SK-N-SH (cell line): ENCODE measurements at regions not wholly inside any gene's neighbourhood (a gene's known extent, or its start where the extent isn't known, plus 50 kb on each side); places are given as distances from the start of the nearest gene placed in this dataset.

ENCODE experiments used
- CTCF ChIA-PET: fragments of 300-600, 350-600 bp; formaldehyde crosslinking; extraction: SDS; loops from one replicate; lab custom pipeline; 2021; lab: Yijun Ruan, JAX
- POLR2A ChIA-PET: fragments of 350-600 bp; sonication (Branson Sonifier 250); formaldehyde crosslinking; extraction: SDS; loops from one replicate; lab custom pipeline; 2020; ENCODE audit warnings: antibody characterized with exemption, inconsistent platforms; lab: Yijun Ruan, JAX
- DNase-seq: peaks from one replicate; pipeline ENCODE4 v3.0.0; 2012
- H2AFZ ChIP-seq: fragments of 200-600 bp; sonication (generic); 2 replicates; pipeline ENCODE4 v1.8.1; 2016; ENCODE audit warnings: antibody characterized with exemption, mild to moderate bottlenecking, low read depth
- H3F3A ChIP-seq: fragments of 200-600 bp; sonication (generic); replicated peaks from 2 replicates; pipeline ENCODE3; 2016; ENCODE audit warnings: antibody characterized with exemption, mild to moderate bottlenecking; ENCODE audit not compliant: insufficient read depth
- H3K27ac ChIP-seq, 2 experiments: fragments of 200-500 bp in 1 of 2; fragments of 200-600 bp in 1 of 2; sonication (Bioruptor generic) in 1 of 2; sonication (generic), shearing (Covaris generic) in 1 of 2; 2 replicates each; pipeline versions ENCODE4 v1.5.1 to v1.6.1; 2014 to 2016; ENCODE audit warnings: low read depth in 2 of 2, inconsistent platforms in 1 of 2, low read length in 1 of 2, mild to moderate bottlenecking in 1 of 2, mixed read lengths in 1 of 2
- H3K27me3 ChIP-seq: fragments of 200-600 bp; sonication (generic), shearing (Covaris generic); 2 replicates; pipeline ENCODE4 v1.6.1; 2016; ENCODE audit warnings: mixed run types; ENCODE audit not compliant: insufficient read depth
- H3K36me3 ChIP-seq, 2 experiments: fragments of 200-500 bp in 1 of 2; fragments of 200-600 bp in 1 of 2; sonication (Bioruptor generic) in 1 of 2; sonication (generic) in 1 of 2; replicated peaks in 1 of 2; 2 replicates each; pipeline versions ENCODE3 to v1.5.1; 2014 to 2016; ENCODE audit warnings: low read length in 1 of 2, mild to moderate bottlenecking in 1 of 2; ENCODE audit not compliant: insufficient read depth in 2 of 2, control insufficient read depth in 1 of 2
- H3K4me1 ChIP-seq, 2 experiments: fragments of 200-500 bp in 1 of 2; fragments of 200-600 bp in 1 of 2; sonication (Bioruptor generic) in 1 of 2; sonication (generic), shearing (Covaris generic) in 1 of 2; 2 replicates each; pipeline versions ENCODE4 v1.5.1 to v1.6.1; 2014 to 2016; ENCODE audit warnings: low read depth in 1 of 2, low read length in 1 of 2, mixed run types in 1 of 2; ENCODE audit not compliant: insufficient read depth in 2 of 2, control insufficient read depth in 1 of 2
- H3K4me2 ChIP-seq: fragments of 200-600 bp; sonication (generic), shearing (Covaris generic); 2 replicates; pipeline ENCODE4 v1.6.1; 2017; ENCODE audit warnings: mixed run types
- H3K4me3 ChIP-seq, 2 experiments: fragments of 200-500 bp in 1 of 2; fragments of 200-600 bp in 1 of 2; sonication (Bioruptor generic) in 1 of 2; sonication (generic), shearing (Covaris generic) in 1 of 2; 2 replicates each; pipeline versions ENCODE4 v1.5.1 to v1.8.1; 2014 to 2016; ENCODE audit warnings: low read depth in 2 of 2, inconsistent platforms in 1 of 2, low read length in 1 of 2, mild to moderate bottlenecking in 1 of 2, mixed read lengths in 1 of 2, moderate library complexity in 1 of 2
- H3K79me2 ChIP-seq: fragments of 200-600 bp; sonication (generic); 2 replicates; pipeline ENCODE4 v1.8.1; 2017; ENCODE audit warnings: mild to moderate bottlenecking; ENCODE audit not compliant: insufficient read depth
- H3K9ac ChIP-seq: fragments of 200-600 bp; sonication (generic); 2 replicates; pipeline ENCODE4 v1.6.1; 2017; ENCODE audit warnings: mixed run types
- H3K9me2 ChIP-seq: fragments of 200-600 bp; sonication (generic); 2 replicates; pipeline ENCODE4 v1.6.1; 2017; ENCODE audit warnings: mixed run types
- H3K9me3 ChIP-seq: fragments of 200-600 bp; sonication (generic); 2 replicates; pipeline ENCODE4 v1.6.1; 2017; ENCODE audit warnings: mixed run types, mild to moderate bottlenecking, moderate library complexity
- H4K20me1 ChIP-seq: fragments of 200-600 bp; sonication (generic); 2 replicates; pipeline ENCODE4 v1.6.1; 2017; ENCODE audit warnings: mild to moderate bottlenecking, mixed run types; ENCODE audit not compliant: insufficient read depth
- CHD2 ChIP-seq: fragments of 150-350 bp; IDR thresholded peaks from 2 replicates; pipeline ENCODE4 v1.6.1; 2018; ENCODE audit warnings: low read length; ENCODE audit not compliant: partially characterized antibody
- EP300 ChIP-seq, 2 experiments: IDR thresholded peaks; 2 replicates each; pipeline versions ENCODE4 v1.4.0 to v1.6.1; 2012; ENCODE audit warnings: borderline replicate concordance in 1 of 2, low read depth in 1 of 2, low read length in 1 of 2
- FOSL2 ChIP-seq: IDR thresholded peaks from 2 replicates; pipeline ENCODE4 v1.4.0; 2012; ENCODE audit warnings: low read depth, mild to moderate bottlenecking, moderate library complexity, borderline replicate concordance
- GATA2 ChIP-seq: sonication (generic); formaldehyde crosslinking; IDR thresholded peaks from 2 replicates; pipeline ENCODE4 v1.5.0; 2020; ENCODE audit warnings: mild to moderate bottlenecking, missing genetic modification reagents
- IRF3 ChIP-seq: fragments of 150-350 bp; IDR thresholded peaks from 2 replicates; pipeline ENCODE4 v1.6.1; 2016; ENCODE audit warnings: mild to moderate bottlenecking, low read depth, low read length
- JUND ChIP-seq: IDR thresholded peaks from 2 replicates; pipeline ENCODE4 v1.4.0; 2012
- MXI1 ChIP-seq: IDR thresholded peaks from 2 replicates; pipeline ENCODE4 v1.6.1; 2012; ENCODE audit warnings: mild to moderate bottlenecking, low read depth, low read length, improper control_type of control experiment
- NFIC ChIP-seq: IDR thresholded peaks from 2 replicates; pipeline ENCODE4 v1.4.0; 2012; ENCODE audit warnings: borderline replicate concordance
- POLR2AphosphoS5 ChIP-seq: IDR thresholded peaks from 2 replicates; pipeline ENCODE4 v1.6.1; 2012; ENCODE audit warnings: low read depth, low read length
- RAD21 ChIP-seq: IDR thresholded peaks from 2 replicates; pipeline ENCODE4 v1.6.1; 2012; ENCODE audit warnings: mild to moderate bottlenecking, low read length
- SMC3 ChIP-seq: IDR thresholded peaks from 2 replicates; pipeline ENCODE4 v1.6.1; 2012; ENCODE audit warnings: low read depth, low read length, improper control_type of control experiment
- TEAD4 ChIP-seq: IDR thresholded peaks from 2 replicates; pipeline ENCODE4 v1.4.0; 2012; ENCODE audit warnings: mild to moderate bottlenecking, borderline replicate concordance; ENCODE audit not compliant: insufficient read depth
- USF1 ChIP-seq: IDR thresholded peaks from 2 replicates; pipeline ENCODE4 v1.4.0; 2012; ENCODE audit warnings: low read depth, borderline replicate concordance
- WGBS: methylation state at CpG from one replicate; pipeline ENCODE4 v1.1.6; 2017; ENCODE audit warnings: low lambda C conversion rate; 5-methylcytosine and 5-hydroxymethylcytosine counted together
- TF ChIP-seq, protein P1 (sequence below): fragments of 200-600 bp; sonication (generic); IDR thresholded peaks from 2 replicates; pipeline ENCODE4 v1.6.1; 2017; ENCODE audit warnings: antibody characterized with exemption, mild to moderate bottlenecking, moderate library complexity
- TF ChIP-seq, protein P2 (sequence below): fragments of 150-350 bp; IDR thresholded peaks from 2 replicates; pipeline ENCODE4 v1.6.1; 2017; ENCODE audit warnings: antibody characterized with exemption, low read length, low read depth, borderline replicate concordance
- TF ChIP-seq, protein P3 (sequence below): IDR thresholded peaks from 2 replicates; pipeline ENCODE4 v1.4.0; 2012; ENCODE audit warnings: low read depth

- H3K4me3 ChIP-seq: no peak overlapping the region
- peaks cover 2% of the 10 kb centered on the region for H3F3A ChIP-seq
- CTCF ChIA-PET: no interaction called here
- H3K27ac ChIP-seq: no peak overlapping the region
- no peak for DNase-seq
- no peak overlapping the region for H3K9ac ChIP-seq
- WGBS: 75% methylated on average over 3 of the region's 3 CpGs
- H3K4me2 ChIP-seq: no peak overlapping the region
- H3K4me1 ChIP-seq: peaks cover 0 to 13% of the 10 kb centered on the region in 2 experiments; a peak in 3 of 4 replicates
- H3K9me3 ChIP-seq: no peaks in the 10 kb centered on the region
- no peaks in the 10 kb centered on the region for H3K27me3 ChIP-seq
- no peaks in the 10 kb centered on the region for H3K79me2 ChIP-seq
- POLR2A ChIA-PET: no interaction called here
- no peaks in the 10 kb centered on the region for H3K36me3 ChIP-seq
- no peaks in the 10 kb centered on the region for H4K20me1 ChIP-seq
- TF ChIP-seq POLR2AphosphoS5: no peak
- no peak for TF ChIP-seq EP300 (IDR thresholded peaks at IDR 0.05; ENCODE audit: borderline replicate concordance in 1 of 2, low read depth in 1 of 2, low read length in 1 of 2)
- TF ChIP-seq USF1: no peak
- no peak for TF ChIP-seq JUND
- TF ChIP-seq, protein P1, sequence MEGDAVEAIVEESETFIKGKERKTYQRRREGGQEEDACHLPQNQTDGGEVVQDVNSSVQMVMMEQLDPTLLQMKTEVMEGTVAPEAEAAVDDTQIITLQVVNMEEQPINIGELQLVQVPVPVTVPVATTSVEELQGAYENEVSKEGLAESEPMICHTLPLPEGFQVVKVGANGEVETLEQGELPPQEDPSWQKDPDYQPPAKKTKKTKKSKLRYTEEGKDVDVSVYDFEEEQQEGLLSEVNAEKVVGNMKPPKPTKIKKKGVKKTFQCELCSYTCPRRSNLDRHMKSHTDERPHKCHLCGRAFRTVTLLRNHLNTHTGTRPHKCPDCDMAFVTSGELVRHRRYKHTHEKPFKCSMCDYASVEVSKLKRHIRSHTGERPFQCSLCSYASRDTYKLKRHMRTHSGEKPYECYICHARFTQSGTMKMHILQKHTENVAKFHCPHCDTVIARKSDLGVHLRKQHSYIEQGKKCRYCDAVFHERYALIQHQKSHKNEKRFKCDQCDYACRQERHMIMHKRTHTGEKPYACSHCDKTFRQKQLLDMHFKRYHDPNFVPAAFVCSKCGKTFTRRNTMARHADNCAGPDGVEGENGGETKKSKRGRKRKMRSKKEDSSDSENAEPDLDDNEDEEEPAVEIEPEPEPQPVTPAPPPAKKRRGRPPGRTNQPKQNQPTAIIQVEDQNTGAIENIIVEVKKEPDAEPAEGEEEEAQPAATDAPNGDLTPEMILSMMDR: no peak
- TF ChIP-seq TEAD4: no peak
- TF ChIP-seq SMC3: no peak
- TF ChIP-seq FOSL2: no peak
- no peak for TF ChIP-seq RAD21
- TF ChIP-seq, protein P2, sequence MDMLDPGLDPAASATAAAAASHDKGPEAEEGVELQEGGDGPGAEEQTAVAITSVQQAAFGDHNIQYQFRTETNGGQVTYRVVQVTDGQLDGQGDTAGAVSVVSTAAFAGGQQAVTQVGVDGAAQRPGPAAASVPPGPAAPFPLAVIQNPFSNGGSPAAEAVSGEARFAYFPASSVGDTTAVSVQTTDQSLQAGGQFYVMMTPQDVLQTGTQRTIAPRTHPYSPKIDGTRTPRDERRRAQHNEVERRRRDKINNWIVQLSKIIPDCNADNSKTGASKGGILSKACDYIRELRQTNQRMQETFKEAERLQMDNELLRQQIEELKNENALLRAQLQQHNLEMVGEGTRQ: no peak
- TF ChIP-seq, protein P3, sequence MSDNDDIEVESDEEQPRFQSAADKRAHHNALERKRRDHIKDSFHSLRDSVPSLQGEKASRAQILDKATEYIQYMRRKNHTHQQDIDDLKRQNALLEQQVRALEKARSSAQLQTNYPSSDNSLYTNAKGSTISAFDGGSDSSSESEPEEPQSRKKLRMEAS: no peak
- no peak for TF ChIP-seq CHD2
- no peak for TF ChIP-seq GATA2 (CRISPR knock-in tag)
- TF ChIP-seq NFIC: no peak
- TF ChIP-seq MXI1: no peak
- TF ChIP-seq IRF3: no peak
- no peaks in the 10 kb centered on the region for H3K9me2 ChIP-seq
- H2AFZ ChIP-seq: no peak overlapping the region
Observed at GRCh38 chr5:142498298-142498697, 173.5 kb upstream of the SPRY4 start.
